Urinary bladder (tissue), 3 donors: ENCODE measurements at regions not wholly inside any gene's neighbourhood (a gene's known extent, or its start where the extent isn't known, plus 50 kb on each side); places are given as distances from the start of the nearest gene placed in this dataset.

Experiments used
- DNase-seq: peaks from one replicate; pipeline ENCODE4 v3.0.0-alpha.2; 2015; ENCODE audit errors: extremely low spot score
- H3K27ac ChIP-seq: one replicate; pipeline ENCODE4 v1.5.1; 2013; ENCODE audit warnings: low read depth, mild to moderate bottlenecking, moderate library complexity
- H3K36me3 ChIP-seq: one replicate; pipeline ENCODE4 v1.6.1; 2013; ENCODE audit warnings: mild to moderate bottlenecking, moderate library complexity; ENCODE audit not compliant: insufficient read depth
- H3K4me1 ChIP-seq: one replicate; pipeline ENCODE4 v1.6.1; 2013; ENCODE audit warnings: mild to moderate bottlenecking, moderate library complexity; ENCODE audit not compliant: insufficient read depth
- H3K4me3 ChIP-seq: one replicate; pipeline ENCODE4 v1.5.1; 2013; ENCODE audit warnings: low read depth, low read length
- WGBS: extraction: QIAGEN DNeasy Blood & Tissue Kit; methylation state at CpG from one replicate; pipeline ENCODE4 v1.1.7; 2013; 5-methylcytosine and 5-hydroxymethylcytosine counted together
- donor health status: healthy with polysubstance abuse.
- donor health status: healthy.

DNA sequence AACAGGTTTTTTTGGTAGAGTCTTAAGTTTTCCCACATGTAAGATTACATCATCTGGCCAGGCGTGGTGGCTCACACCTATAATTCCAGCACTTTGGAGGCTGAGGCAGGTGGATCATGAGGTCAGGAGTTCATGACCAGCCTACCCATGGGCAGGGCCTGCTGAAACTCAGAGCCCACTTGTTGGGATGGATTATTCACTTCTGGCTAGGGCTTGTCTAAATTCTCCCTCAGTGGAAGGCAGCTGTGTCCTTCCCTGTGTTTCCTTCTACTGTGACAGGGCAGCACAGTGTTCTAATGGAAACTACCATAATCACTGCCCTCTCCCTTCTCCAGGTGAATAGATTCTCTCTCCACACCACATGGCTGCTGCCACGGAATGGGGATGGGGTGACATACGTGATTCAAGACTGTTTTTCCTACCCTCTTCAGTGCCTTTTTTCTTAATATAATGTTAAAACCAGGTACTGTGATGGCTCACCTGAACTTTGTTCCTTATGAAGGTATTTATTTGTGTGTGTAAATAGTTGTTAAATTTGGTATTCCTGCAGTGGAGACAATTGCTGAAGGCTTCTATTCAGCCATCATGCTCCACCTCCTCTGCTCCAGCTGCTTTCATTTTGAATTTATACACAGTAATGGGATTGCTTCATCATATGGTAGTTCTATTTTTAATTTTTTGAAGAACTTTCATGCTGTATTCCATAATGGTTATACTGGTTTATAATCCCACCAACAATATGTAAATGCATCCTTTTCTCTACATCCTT lies 287.2 kb upstream of the HS3ST1 start:
- no peak for DNase-seq
- H3K36me3 ChIP-seq: no peaks in the 10 kb centered on the region
- H3K4me3 ChIP-seq: no peak overlapping the region
- no peak overlapping the region for H3K27ac ChIP-seq
- peaks cover 2% of the 10 kb centered on the region for H3K4me1 ChIP-seq
- WGBS: 95% methylated on average over 3 of the region's 3 CpGs

DNA sequence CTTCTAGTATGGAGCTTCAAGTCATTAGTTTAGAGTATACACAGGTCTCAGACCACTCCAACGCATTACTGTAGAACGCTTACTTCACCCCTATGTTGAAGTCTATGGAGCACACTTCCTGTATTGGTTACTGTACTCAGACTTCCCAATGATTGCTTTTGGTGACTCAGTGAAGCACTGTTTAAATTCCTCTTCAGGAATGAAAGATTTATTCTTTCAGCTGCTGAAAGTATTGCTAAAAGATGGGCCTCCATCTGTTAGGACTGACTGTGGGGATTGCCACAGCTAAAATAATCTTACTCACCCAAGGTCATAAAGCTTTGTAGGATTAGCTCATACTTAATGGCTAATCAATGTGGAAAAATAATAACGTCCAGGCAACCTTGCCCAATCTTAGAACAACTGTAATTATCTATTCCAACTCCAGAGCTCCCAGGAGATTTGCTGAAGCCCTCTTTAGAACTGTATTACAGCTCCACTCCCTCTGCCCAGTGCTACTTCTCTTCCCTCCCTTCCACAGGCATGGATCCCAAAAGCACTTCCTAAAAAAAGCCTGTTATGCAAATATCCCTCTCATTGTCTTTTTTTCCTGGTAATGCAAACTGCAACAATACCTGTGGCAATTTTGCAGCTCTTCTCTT lies 281.9 kb upstream of the HS3ST1 start:
- H3K4me3 ChIP-seq: no peak overlapping the region
- H3K27ac ChIP-seq: no peak overlapping the region
- 76% methylated on average over 3 of the region's 3 CpGs for WGBS
- H3K36me3 ChIP-seq: no peaks in the 10 kb centered on the region
- no peak for DNase-seq
- no peaks in the 10 kb centered on the region for H3K4me1 ChIP-seq

DNA sequence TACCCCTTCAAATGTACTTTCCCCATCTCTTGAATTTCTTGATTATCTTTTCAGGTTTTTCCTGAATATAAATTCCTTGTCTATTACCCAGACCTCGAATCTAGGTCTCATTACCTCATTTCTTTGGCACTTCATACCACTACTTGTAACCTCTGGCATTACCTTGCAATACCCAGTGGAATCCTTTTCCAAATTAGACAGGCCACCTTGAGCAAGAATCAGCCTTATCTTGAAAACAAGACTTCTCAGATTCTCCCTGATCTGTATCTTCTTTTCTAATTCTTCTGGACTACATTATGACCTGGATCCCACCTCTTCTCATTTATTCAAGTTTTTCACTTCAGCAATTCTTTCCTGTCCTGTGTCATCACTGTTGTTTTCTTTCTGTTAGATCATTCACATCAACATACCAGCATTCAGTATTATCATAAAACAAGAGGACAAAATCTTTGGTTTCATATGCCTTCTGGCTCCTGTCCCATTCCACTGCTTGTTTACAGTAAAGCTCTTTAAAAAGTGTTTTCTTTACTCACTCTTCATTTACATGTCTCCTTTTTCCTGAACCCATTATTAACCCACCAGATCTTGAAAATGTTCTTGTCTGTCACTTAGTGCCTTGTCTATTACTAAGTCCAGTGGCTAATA lies 275.6 kb upstream of the HS3ST1 start:
- H3K27ac ChIP-seq: no peak overlapping the region
- no peaks in the 10 kb centered on the region for H3K4me1 ChIP-seq
- no peak overlapping the region for H3K4me3 ChIP-seq
- 77% methylated on average over 1 of the region's 1 CpG for WGBS
- DNase-seq: no peak
- no peaks in the 10 kb centered on the region for H3K36me3 ChIP-seq

DNA sequence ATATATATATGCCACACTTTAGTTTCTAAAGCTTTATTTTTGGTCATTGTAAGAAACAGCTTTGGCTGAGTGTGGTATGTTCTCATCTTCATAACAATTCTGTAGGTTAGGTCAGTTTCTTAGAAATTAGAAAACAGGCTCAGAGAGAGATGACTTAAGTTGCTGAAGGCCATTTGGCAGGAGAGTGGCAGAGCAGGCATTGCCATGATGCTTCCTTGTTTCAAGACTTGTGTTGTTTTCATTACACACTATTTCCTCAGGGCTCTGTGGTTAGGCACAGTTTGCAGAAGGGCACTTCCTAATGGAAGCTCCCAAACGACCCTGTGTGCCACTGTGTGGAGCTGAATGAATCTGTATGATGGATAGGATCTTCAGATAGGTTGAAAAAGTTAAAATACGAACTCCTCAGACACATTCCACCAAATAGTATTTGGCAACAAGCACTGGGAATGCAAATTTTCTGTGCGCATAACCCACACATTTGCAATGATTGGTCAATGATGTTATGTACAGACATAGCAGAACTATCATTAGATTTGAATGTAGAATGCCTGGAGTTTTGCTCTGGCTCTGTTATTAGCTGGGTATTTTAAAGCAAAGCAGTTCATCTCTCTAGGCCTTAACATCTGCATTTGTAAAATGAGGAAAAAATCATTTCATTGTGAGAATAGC lies 274.3 kb upstream of the HS3ST1 start:
- no peak overlapping the region for H3K4me3 ChIP-seq
- no peaks in the 10 kb centered on the region for H3K4me1 ChIP-seq
- 71% methylated on average over 3 of the region's 3 CpGs for WGBS
- DNase-seq: no peak
- H3K36me3 ChIP-seq: no peaks in the 10 kb centered on the region
- H3K27ac ChIP-seq: no peak overlapping the region

DNA sequence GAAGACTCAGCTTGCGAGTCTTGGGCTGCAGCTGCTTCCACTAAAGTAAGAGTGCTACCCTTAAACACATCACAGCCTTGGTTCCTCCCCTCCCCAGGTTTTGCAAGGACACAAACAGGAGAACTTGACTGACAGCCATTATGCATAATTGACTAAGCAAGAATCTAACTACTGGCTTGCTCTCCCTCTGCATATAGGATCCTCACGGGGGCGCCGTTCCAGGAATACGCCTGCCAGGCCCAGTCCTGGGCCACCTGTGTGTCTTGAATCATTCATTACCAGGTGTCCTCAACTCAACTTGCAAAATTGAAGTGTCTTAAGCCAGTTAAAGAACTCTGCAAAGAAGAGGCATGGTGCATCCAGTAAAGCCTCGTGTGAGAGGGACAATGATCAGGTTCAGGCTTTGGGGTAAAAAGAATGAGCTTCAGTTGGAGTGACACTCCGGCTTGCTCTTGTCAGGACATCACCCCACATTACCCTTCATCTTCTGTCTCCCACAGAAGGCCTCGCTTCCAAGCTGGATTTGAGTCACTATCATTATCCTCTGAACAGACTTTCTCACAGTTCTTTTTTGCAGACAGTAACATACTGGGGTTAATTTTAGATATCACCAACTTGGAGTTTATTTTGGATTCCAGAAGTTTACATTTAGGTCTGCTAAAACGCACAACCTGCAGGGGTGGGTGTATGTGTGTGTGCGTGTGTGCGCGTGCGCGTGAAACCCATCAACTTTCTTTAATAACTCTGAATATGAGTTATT lies 273.5 kb upstream of the HS3ST1 start:
- 87% methylated on average over 14 of the region's 14 CpGs for WGBS
- H3K4me3 ChIP-seq: no peak overlapping the region

DNA sequence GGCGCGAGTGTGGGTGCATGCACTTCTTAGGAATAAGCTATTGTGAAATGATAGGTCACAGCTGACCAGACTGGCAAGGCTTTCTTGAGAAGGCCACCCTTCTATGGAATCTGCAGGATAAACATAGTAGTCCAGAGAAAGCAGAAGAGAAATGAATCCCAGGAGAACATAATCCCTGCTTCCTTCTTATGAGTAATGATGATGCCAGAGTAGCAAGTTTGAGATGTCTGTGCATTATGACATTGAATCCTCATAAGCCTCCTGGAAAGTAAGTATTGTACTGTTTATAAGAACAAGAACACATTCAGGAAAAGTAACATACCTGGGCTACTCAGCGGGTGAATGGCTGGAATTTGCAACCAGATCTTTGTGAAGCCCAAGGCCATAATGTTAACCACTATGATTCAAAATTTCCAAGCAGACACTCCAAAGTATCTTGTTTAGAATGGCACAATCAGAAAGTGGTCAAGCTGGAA lies 272.1 kb upstream of the HS3ST1 start:
- Histone ChIP-seq H3K36me3 (no peaks in the 10 kb centered on the region), H3K4me3 (no peak overlapping the region), H3K27ac (no peak overlapping the region), H3K4me1 (no peaks in the 10 kb centered on the region)
- DNase-seq: no peak
- 97% methylated on average over 3 of the region's 3 CpGs for WGBS

More for the DNA sequence above, 273.5 kb upstream of the HS3ST1 start:
- no peak for DNase-seq
- no peaks in the 10 kb centered on the region for H3K4me1 ChIP-seq
- no peaks in the 10 kb centered on the region for H3K36me3 ChIP-seq
- H3K27ac ChIP-seq: no peak overlapping the region

DNA sequence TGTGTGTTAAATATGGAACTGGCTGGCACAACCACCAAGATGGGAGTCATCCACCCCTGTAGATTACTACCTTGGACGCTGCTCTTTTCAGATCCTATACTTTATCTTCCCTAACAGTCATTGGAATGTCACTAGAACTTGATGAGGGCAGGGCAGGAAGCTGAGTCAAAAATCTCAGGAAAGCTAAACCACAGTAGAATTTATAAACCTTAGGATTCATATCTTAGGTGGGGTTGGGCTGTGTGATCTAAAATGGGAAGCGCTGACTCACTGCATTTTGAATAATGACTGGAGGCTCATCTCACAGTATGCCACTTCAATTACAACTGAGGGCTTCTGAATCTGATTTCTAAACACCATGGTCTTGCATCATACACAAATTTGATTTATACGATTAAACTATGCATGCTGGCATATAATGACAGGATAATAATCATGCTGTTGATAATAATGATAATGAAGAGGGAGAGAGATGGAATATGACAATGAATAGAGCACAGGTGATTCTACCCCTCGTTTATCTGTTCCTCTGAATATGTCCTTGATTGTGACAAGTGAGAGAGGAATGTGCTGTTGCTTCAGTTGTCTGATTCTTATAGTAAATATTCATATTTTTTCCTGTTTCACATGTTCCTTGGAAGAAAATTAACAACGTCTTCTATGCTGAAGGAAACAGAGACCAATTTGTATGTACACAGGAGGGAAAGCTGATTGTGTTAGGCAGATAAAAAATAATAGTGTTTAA lies 270.3 kb upstream of the HS3ST1 start:
- no peak for DNase-seq
- no peak overlapping the region for H3K4me3 ChIP-seq
- H3K27ac ChIP-seq: no peak overlapping the region
- H3K36me3 ChIP-seq: no peaks in the 10 kb centered on the region
- no peaks in the 10 kb centered on the region for H3K4me1 ChIP-seq
- 65% methylated on average over 5 of the region's 5 CpGs for WGBS

DNA sequence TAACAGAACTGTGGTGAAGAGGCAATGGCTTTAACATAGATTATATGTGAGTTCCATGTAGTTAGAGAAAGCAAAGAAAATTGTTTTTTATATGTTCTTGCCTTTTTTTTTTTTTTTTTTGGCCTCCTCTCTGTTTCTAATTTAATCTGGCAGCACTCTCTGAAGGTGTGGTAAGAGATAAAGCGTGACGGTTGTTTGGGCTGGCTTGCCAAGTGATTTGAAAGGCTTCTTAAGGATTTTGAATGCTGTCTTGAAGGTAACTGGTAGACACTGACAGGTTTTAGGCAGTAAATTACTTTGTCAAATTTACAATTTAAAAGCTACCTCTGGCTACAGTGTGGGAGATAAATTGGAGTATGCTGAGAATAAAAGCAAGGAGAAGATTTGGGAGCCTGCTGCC lies 269.3 kb upstream of the HS3ST1 start:
- H3K36me3 ChIP-seq: no peaks in the 10 kb centered on the region
- H3K27ac ChIP-seq: no peak overlapping the region
- DNase-seq: no peak
- WGBS: 36% methylated on average over 2 of the region's 2 CpGs
- no peak overlapping the region for H3K4me3 ChIP-seq
- H3K4me1 ChIP-seq: no peaks in the 10 kb centered on the region

DNA sequence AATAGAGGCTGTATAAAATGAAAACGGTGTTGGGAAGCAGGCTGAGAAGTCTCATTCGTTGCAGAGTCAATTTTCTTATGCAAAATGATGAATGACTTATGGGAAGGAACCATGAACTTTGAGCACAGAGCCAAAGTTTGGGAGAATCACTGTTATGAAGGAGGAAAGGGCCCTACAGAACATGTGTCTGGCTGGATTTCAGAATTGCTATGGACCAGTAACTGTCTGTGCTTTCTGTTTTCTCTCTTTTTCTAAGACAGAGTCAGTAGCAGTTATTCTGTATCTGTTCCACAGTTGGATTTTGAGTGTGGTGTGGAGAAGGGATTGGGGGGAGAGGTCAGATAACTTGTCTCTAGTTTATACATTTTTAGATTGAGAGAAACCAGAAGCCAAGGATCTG lies 265.0 kb upstream of the HS3ST1 start:
- Histone ChIP-seq H3K4me3 (no peak overlapping the region), H3K4me1 (no peaks in the 10 kb centered on the region), H3K36me3 (no peaks in the 10 kb centered on the region), H3K27ac (no peak overlapping the region)
- DNase-seq: no peak
- 33% methylated on average over 2 of the region's 2 CpGs for WGBS

DNA sequence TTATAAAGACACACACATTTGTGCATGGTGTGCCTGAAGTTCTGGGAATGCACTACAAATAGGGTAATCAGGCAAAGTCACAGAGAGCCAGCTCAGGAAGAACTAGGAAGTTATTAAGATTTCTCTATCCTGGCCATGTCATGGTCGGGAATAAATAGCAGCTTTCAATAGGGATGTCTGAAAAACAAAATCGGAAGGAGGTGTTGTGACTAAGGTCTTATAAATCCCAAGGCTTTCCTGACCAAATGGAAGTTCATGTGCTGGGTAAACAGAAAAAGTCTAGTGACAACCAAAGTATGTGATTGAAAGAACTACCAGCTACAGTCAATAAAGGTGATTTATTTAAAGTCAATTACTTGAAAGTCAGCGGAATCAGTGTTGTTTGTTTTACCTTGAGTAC lies 262.5 kb upstream of the HS3ST1 start:
- no peak overlapping the region for H3K4me3 ChIP-seq
- H3K4me1 ChIP-seq: no peaks in the 10 kb centered on the region
- WGBS: 60% methylated on average over 3 of the region's 3 CpGs
- DNase-seq: no peak
- no peak overlapping the region for H3K27ac ChIP-seq
- no peaks in the 10 kb centered on the region for H3K36me3 ChIP-seq

DNA sequence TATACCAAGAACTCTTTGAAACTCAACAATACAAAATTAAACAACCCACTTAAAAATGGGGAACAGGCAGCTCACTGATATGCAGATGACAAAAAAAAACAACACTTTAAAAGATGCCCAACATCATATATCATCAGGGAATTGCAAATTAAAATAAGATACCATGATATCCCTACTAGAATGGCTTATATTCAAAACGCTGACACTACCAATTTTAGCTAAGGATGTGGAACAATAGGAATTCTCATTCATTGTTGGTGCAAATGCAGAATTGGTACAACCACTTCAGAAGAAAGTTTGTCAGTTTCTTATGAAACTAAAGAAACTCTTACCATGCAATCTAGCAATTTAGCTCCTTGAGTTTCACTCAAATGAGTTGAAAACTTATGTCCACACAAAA lies 259.0 kb upstream of the HS3ST1 start:
- H3K27ac ChIP-seq: no peak overlapping the region
- 94% methylated on average over 1 of the region's 1 CpG for WGBS
- DNase-seq: no peak

DNA sequence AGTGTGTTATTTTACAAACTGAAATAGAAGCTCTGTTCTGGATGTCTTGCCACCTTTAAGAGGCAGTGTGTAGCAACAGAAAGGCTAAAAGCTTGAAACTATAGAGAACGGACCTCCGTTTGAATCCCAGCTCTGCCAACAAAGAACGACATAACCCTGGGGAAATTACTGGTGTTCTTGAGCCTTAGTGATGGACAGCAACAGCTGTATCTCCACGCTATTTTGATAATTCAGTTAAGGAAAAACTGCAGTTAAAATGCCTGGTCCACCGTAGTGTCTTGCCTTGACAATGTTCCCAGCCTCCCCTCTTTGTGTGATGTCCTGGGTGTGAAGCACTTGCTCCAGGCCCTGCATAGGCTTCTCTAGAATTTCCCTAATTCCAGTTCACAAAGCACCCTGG lies 256.8 kb upstream of the HS3ST1 start:
- no peak for DNase-seq
- 89% methylated on average over 5 of the region's 5 CpGs for WGBS
- H3K27ac ChIP-seq: no peak overlapping the region
- H3K4me3 ChIP-seq: no peak overlapping the region
- no peaks in the 10 kb centered on the region for H3K36me3 ChIP-seq
- H3K4me1 ChIP-seq: no peaks in the 10 kb centered on the region

More for the DNA sequence above, 259.0 kb upstream of the HS3ST1 start:
- no peak overlapping the region for H3K4me3 ChIP-seq
- H3K36me3 ChIP-seq: no peaks in the 10 kb centered on the region
- H3K4me1 ChIP-seq: no peaks in the 10 kb centered on the region
